Sigmoid colon (tissue), 3 donors: ENCODE measurements at regions not wholly inside any gene's neighbourhood (a gene's known extent, or its start where the extent isn't known, plus 50 kb on each side); places are given as distances from the start of the nearest gene placed in this dataset.

Experiments used
- POLR2A ChIP-seq, 2 donors: fragments of 450-650 bp; IDR thresholded peaks; one replicate each; pipeline ENCODE4 v1.6.1; 2016; ENCODE audit warnings: antibody characterized with exemption in 2 of 2, mild to moderate bottlenecking in 2 of 2, moderate library complexity in 2 of 2
- TF ChIP-seq, protein P1 (sequence below), 4 experiments: fragments of 450-650 bp in 3 of 4; fragments of 200-600 bp in 1 of 4; IDR thresholded peaks; one replicate each; pipeline ENCODE4 v1.5.1; 2016 to 2019; ENCODE audit warnings: antibody characterized with exemption in 4 of 4, mild to moderate bottlenecking in 3 of 4, moderate library complexity in 2 of 4

DNA sequence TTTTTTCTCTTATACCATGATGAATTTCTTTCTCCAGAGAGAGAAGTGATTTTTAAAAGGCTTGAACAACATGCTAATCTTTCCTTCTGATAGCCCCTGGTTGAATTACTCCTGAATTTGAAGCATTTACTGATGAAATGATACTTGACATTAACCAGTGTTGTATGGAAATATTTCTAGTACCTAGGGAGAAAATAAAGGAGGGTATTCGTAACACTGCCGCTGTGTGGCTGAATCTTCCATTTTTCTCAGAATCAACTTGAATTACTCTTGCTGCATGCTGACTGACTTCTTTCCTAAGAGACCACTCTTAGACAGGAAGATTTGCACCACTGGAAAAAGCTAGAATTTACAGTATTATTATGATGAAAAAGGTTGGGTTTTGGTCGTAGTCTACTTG is 118.3 kb downstream of the FAT3 start:
- TF ChIP-seq, protein P1, sequence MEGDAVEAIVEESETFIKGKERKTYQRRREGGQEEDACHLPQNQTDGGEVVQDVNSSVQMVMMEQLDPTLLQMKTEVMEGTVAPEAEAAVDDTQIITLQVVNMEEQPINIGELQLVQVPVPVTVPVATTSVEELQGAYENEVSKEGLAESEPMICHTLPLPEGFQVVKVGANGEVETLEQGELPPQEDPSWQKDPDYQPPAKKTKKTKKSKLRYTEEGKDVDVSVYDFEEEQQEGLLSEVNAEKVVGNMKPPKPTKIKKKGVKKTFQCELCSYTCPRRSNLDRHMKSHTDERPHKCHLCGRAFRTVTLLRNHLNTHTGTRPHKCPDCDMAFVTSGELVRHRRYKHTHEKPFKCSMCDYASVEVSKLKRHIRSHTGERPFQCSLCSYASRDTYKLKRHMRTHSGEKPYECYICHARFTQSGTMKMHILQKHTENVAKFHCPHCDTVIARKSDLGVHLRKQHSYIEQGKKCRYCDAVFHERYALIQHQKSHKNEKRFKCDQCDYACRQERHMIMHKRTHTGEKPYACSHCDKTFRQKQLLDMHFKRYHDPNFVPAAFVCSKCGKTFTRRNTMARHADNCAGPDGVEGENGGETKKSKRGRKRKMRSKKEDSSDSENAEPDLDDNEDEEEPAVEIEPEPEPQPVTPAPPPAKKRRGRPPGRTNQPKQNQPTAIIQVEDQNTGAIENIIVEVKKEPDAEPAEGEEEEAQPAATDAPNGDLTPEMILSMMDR (IDR thresholded peaks at IDR 0.05): no peak
- no peak for TF ChIP-seq POLR2A (IDR thresholded peaks at IDR 0.05)
